GM23338 (cell line): ENCODE measurements at regions not wholly inside any gene's neighbourhood (a gene's known extent, or its start where the extent isn't known, plus 50 kb on each side); places are given as distances from the start of the nearest gene placed in this dataset.
A peak's percentile ranks its signal among the peaks of the same experiment; 100 is the strongest.

Experiments used
- ATAC-seq: fragments of 200-7000 bp; cut with Tn5 transposase; 3 replicates; pipeline ENCODE4 v1.9.1; 2020
- DNase-seq: peaks from one replicate; pipeline ENCODE4 v3.0.0-alpha.2; 2015; ENCODE audit warnings: low spot score
- H2AFZ ChIP-seq: fragments of 200-600 bp; sonication (generic); 2 replicates; pipeline ENCODE4 v1.8.0; 2016; ENCODE audit warnings: antibody characterized with exemption, mild to moderate bottlenecking, moderate library complexity
- H3F3A ChIP-seq: fragments of 200-600 bp; sonication (generic); replicated peaks from 2 replicates; pipeline ENCODE4 v1.8.0; 2017; ENCODE audit warnings: antibody characterized with exemption, mixed run types, low read depth
- H3K27ac ChIP-seq: fragments of 200-600 bp; sonication (generic); 2 replicates; pipeline ENCODE4 v1.6.1; 2016; ENCODE audit warnings: low read depth
- H3K27me3 ChIP-seq: fragments of 200-600 bp; sonication (generic); 2 replicates; pipeline ENCODE4 v1.8.0; 2016; ENCODE audit warnings: mild to moderate bottlenecking, mixed run types, moderate library complexity; ENCODE audit not compliant: insufficient read depth
- H3K36me3 ChIP-seq: fragments of 200-600 bp; sonication (generic); 2 replicates; pipeline ENCODE4 v1.8.0; 2016; ENCODE audit warnings: mild to moderate bottlenecking; ENCODE audit not compliant: insufficient read depth
- H3K4me1 ChIP-seq: fragments of 200-600 bp; sonication (generic); 2 replicates; pipeline ENCODE4 v1.8.0; 2016; ENCODE audit warnings: mild to moderate bottlenecking, moderate library complexity; ENCODE audit not compliant: insufficient read depth
- H3K4me2 ChIP-seq: fragments of 200-600 bp; sonication (generic); 2 replicates; pipeline ENCODE4 v1.7.1; 2017; ENCODE audit warnings: mixed run types
- H3K4me3 ChIP-seq: fragments of 200-600 bp; sonication (generic); 2 replicates; pipeline ENCODE4 v1.6.1; 2016; ENCODE audit warnings: mixed run types
- H3K79me2 ChIP-seq: fragments of 200-600 bp; sonication (generic); replicated peaks from 2 replicates; pipeline ENCODE4 v1.8.0; 2017; ENCODE audit warnings: mild to moderate bottlenecking; ENCODE audit not compliant: insufficient read depth
- H3K9me2 ChIP-seq: fragments of 200-600 bp; sonication (generic); 2 replicates; pipeline ENCODE4 v1.8.0; 2017; ENCODE audit not compliant: insufficient read depth
- H4K20me1 ChIP-seq: fragments of 200-600 bp; sonication (generic); replicated peaks from 2 replicates; pipeline ENCODE4 v1.8.0; 2017; ENCODE audit warnings: mild to moderate bottlenecking; ENCODE audit not compliant: insufficient read depth
- H3K27ac Mint-ChIP-seq: 2 replicates; pipeline ENCODE4 v1.8.0; 2020; ENCODE audit warnings: inconsistent platforms, mild to moderate bottlenecking, moderate library complexity, mixed read lengths
- H3K27me3 Mint-ChIP-seq: 3 replicates; pipeline ENCODE4 v1.8.0; 2022; ENCODE audit warnings: low read depth, mild to moderate bottlenecking, moderate library complexity, mixed read lengths, inconsistent platforms; ENCODE audit not compliant: insufficient read depth, poor library complexity
- H3K36me3 Mint-ChIP-seq: 3 replicates; pipeline ENCODE4 v1.8.0; 2021; ENCODE audit warnings: low read depth, mild to moderate bottlenecking, inconsistent platforms, moderate library complexity, mixed read lengths
- H3K4me1 Mint-ChIP-seq: 3 replicates; pipeline ENCODE4 v1.8.0; 2020; ENCODE audit warnings: mild to moderate bottlenecking, inconsistent platforms, mixed read lengths
- H3K4me3 Mint-ChIP-seq: 3 replicates; pipeline ENCODE4 v1.8.0; 2021; ENCODE audit warnings: moderate library complexity, mild to moderate bottlenecking, inconsistent platforms, mixed read lengths
- H3K9me3 Mint-ChIP-seq: 3 replicates; pipeline ENCODE4 v1.8.0; 2020; ENCODE audit warnings: moderate library complexity, mild to moderate bottlenecking, inconsistent platforms, mixed read lengths
- CREB1 ChIP-seq: fragments of 250-450 bp; sonication (Bioruptor Pico); IDR thresholded peaks from 2 replicates; pipeline ENCODE4 v1.5.0; 2020; ENCODE audit warnings: low read depth, mild to moderate bottlenecking, moderate library complexity
- EZH2 ChIP-seq: fragments of 200-600 bp; sonication (generic); IDR thresholded peaks from one replicate; pipeline ENCODE4 v1.8.0; 2017; ENCODE audit warnings: antibody characterized with exemption, mild to moderate bottlenecking, low read depth; ENCODE audit not compliant: unreplicated experiment
- EZH2phosphoT487 ChIP-seq: fragments of 200-600 bp; sonication (generic); IDR thresholded peaks from one replicate; pipeline ENCODE4 v1.8.1; 2018; ENCODE audit warnings: antibody characterized with exemption; ENCODE audit not compliant: unreplicated experiment
- JUNB ChIP-seq: IDR thresholded peaks from one replicate; pipeline ENCODE4 v1.6.1; 2016; ENCODE audit warnings: antibody characterized with exemption; ENCODE audit not compliant: unreplicated experiment
- NANOG ChIP-seq: IDR thresholded peaks from 2 replicates; pipeline ENCODE4 v1.6.1; 2016; ENCODE audit warnings: antibody characterized with exemption, borderline replicate concordance
- POLR2AphosphoS5 ChIP-seq: IDR thresholded peaks from 2 replicates; pipeline ENCODE4 v1.6.1; 2016; ENCODE audit warnings: antibody characterized with exemption, low read depth
- REST ChIP-seq: IDR thresholded peaks from one replicate; pipeline ENCODE4 v1.6.1; 2018; ENCODE audit warnings: antibody characterized with exemption; ENCODE audit not compliant: unreplicated experiment
- STAT1 ChIP-seq: IDR thresholded peaks from one replicate; pipeline ENCODE4 v1.6.1; 2016; ENCODE audit warnings: antibody characterized with exemption; ENCODE audit not compliant: unreplicated experiment
- ZNF114 ChIP-seq: fragments of 250-450 bp; sonication (Bioruptor Pico); IDR thresholded peaks from 2 replicates; pipeline ENCODE4 v1.5.0; 2020; ENCODE audit warnings: mild to moderate bottlenecking, moderate library complexity
- ZNF331 ChIP-seq: fragments of 250-450 bp; sonication (Bioruptor Pico); IDR thresholded peaks from 2 replicates; pipeline ENCODE4 v1.5.0; 2020; ENCODE audit warnings: low read depth, mild to moderate bottlenecking, moderate library complexity
- TF ChIP-seq, protein P1 (sequence below): IDR thresholded peaks from 2 replicates; pipeline ENCODE4 v1.6.1; 2016; ENCODE audit warnings: antibody characterized with exemption
- TF ChIP-seq, protein P2 (sequence below), 2 experiments: fragments of 200-600 bp in 1 of 2; sonication (generic) in 1 of 2; conservative IDR thresholded peaks; 2 replicates each; pipeline versions ENCODE4 v1.5.1 to v1.6.1; 2016 to 2017; ENCODE audit warnings: antibody characterized with exemption in 2 of 2, low read depth in 2 of 2, mild to moderate bottlenecking in 2 of 2, moderate library complexity in 1 of 2
- TF ChIP-seq, protein P3 (sequence below): fragments of 250-450 bp; sonication (Bioruptor Pico); IDR thresholded peaks from 2 replicates; pipeline ENCODE4 v1.5.0; 2020; ENCODE audit warnings: mild to moderate bottlenecking, moderate library complexity

DNA sequence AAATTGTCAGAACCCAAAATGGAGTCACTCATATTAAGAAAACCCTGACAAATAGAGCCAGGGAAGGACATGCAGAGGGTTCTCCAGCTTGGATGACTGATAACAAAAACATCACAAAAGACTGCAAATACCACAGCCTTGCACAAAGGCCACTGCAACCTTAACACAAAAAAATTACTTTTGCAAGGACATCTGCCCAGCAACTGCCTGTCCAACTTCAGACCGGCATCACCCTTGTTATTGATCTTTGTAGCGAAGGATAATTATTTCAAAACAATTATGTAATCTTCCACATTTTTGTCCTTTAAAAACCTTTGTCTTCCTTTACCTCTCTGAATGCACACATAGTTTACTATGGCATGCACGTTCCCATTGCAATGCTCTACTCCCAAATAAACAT is 100.6 kb upstream of the TBX3 start:
- H3K27ac ChIP-seq = no peak overlapping the region
- H3K36me3 ChIP-seq = no peaks in the 10 kb centered on the region
- ATAC-seq (no peak), DNase-seq (no peak)
- Mint-ChIP-seq H3K36me3 (no peaks in the 10 kb centered on the region), H3K4me1 (peaks cover 8% of the 10 kb centered on the region), H3K9me3 (no peaks in the 10 kb centered on the region; the same call in 2 of the 3 replicates), H3K27ac (no peak overlapping the region; the same call in 1 of the 2 replicates), H3K27me3 (peaks cover 7% of the 10 kb centered on the region), H3K4me3 (no peak overlapping the region)
- H3K27me3 ChIP-seq = no peaks in the 10 kb centered on the region
- H3K4me1 ChIP-seq = no peaks in the 10 kb centered on the region
- no peak overlapping the region for H3K4me3 ChIP-seq
- no peak for TF ChIP-seq ZNF114 (CRISPR knock-in tag)
- no peak for TF ChIP-seq CREB1 (CRISPR knock-in tag)
- TF ChIP-seq, protein P1, sequence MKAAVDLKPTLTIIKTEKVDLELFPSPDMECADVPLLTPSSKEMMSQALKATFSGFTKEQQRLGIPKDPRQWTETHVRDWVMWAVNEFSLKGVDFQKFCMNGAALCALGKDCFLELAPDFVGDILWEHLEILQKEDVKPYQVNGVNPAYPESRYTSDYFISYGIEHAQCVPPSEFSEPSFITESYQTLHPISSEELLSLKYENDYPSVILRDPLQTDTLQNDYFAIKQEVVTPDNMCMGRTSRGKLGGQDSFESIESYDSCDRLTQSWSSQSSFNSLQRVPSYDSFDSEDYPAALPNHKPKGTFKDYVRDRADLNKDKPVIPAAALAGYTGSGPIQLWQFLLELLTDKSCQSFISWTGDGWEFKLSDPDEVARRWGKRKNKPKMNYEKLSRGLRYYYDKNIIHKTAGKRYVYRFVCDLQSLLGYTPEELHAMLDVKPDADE = no peak
- TF ChIP-seq NANOG = no peak
- no peak for TF ChIP-seq ZNF331 (CRISPR knock-in tag)
- TF ChIP-seq, protein P2, sequence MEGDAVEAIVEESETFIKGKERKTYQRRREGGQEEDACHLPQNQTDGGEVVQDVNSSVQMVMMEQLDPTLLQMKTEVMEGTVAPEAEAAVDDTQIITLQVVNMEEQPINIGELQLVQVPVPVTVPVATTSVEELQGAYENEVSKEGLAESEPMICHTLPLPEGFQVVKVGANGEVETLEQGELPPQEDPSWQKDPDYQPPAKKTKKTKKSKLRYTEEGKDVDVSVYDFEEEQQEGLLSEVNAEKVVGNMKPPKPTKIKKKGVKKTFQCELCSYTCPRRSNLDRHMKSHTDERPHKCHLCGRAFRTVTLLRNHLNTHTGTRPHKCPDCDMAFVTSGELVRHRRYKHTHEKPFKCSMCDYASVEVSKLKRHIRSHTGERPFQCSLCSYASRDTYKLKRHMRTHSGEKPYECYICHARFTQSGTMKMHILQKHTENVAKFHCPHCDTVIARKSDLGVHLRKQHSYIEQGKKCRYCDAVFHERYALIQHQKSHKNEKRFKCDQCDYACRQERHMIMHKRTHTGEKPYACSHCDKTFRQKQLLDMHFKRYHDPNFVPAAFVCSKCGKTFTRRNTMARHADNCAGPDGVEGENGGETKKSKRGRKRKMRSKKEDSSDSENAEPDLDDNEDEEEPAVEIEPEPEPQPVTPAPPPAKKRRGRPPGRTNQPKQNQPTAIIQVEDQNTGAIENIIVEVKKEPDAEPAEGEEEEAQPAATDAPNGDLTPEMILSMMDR (conservative IDR thresholded peaks at IDR 0.05; ENCODE audit: low read depth in 2 of 2) = no peak
- no peak for TF ChIP-seq EZH2phosphoT487
- TF ChIP-seq POLR2AphosphoS5 = no peak
- TF ChIP-seq, protein P3, sequence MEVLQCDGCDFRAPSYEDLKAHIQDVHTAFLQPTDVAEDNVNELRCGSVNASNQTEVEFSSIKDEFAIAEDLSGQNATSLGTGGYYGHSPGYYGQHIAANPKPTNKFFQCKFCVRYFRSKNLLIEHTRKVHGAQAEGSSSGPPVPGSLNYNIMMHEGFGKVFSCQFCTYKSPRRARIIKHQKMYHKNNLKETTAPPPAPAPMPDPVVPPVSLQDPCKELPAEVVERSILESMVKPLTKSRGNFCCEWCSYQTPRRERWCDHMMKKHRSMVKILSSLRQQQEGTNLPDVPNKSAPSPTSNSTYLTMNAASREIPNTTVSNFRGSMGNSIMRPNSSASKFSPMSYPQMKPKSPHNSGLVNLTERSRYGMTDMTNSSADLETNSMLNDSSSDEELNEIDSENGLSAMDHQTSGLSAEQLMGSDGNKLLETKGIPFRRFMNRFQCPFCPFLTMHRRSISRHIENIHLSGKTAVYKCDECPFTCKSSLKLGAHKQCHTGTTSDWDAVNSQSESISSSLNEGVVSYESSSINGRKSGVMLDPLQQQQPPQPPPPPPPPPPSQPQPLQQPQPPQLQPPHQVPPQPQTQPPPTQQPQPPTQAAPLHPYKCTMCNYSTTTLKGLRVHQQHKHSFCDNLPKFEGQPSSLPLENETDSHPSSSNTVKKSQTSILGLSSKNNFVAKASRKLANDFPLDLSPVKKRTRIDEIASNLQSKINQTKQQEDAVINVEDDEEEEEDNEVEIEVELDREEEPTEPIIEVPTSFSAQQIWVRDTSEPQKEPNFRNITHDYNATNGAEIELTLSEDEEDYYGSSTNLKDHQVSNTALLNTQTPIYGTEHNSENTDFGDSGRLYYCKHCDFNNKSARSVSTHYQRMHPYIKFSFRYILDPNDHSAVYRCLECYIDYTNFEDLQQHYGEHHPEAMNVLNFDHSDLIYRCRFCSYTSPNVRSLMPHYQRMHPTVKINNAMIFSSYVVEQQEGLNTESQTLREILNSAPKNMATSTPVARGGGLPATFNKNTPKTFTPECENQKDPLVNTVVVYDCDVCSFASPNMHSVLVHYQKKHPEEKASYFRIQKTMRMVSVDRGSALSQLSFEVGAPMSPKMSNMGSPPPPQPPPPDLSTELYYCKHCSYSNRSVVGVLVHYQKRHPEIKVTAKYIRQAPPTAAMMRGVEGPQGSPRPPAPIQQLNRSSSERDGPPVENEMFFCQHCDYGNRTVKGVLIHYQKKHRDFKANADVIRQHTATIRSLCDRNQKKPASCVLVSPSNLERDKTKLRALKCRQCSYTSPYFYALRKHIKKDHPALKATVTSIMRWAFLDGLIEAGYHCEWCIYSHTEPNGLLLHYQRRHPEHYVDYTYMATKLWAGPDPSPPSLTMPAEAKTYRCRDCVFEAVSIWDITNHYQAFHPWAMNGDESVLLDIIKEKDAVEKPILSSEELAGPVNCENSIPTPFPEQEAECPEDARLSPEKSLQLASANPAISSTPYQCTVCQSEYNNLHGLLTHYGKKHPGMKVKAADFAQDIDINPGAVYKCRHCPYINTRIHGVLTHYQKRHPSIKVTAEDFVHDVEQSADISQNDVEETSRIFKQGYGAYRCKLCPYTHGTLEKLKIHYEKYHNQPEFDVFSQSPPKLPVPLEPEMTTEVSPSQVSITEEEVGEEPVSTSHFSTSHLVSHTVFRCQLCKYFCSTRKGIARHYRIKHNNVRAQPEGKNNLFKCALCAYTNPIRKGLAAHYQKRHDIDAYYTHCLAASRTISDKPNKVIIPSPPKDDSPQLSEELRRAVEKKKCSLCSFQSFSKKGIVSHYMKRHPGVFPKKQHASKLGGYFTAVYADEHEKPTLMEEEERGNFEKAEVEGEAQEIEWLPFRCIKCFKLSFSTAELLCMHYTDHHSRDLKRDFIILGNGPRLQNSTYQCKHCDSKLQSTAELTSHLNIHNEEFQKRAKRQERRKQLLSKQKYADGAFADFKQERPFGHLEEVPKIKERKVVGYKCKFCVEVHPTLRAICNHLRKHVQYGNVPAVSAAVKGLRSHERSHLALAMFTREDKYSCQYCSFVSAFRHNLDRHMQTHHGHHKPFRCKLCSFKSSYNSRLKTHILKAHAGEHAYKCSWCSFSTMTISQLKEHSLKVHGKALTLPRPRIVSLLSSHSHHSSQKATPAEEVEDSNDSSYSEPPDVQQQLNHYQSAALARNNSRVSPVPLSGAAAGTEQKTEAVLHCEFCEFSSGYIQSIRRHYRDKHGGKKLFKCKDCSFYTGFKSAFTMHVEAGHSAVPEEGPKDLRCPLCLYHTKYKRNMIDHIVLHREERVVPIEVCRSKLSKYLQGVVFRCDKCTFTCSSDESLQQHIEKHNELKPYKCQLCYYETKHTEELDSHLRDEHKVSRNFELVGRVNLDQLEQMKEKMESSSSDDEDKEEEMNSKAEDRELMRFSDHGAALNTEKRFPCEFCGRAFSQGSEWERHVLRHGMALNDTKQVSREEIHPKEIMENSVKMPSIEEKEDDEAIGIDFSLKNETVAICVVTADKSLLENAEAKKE (CRISPR knock-in tag) = no peak
- no peak for TF ChIP-seq REST
- TF ChIP-seq STAT1 = no peak
- no peak for TF ChIP-seq JUNB
- TF ChIP-seq EZH2 = no peak
- H3F3A ChIP-seq = no peaks in the 10 kb centered on the region
- no peaks in the 10 kb centered on the region for H3K79me2 ChIP-seq
- H3K4me2 ChIP-seq = no peak overlapping the region
- peaks cover 6% of the 10 kb centered on the region; the same call in 1 of the 2 replicates for H3K9me2 ChIP-seq
- H2AFZ ChIP-seq = peak overlapping the region; percentile 35; the same call in 1 of the 2 replicates
- H4K20me1 ChIP-seq = no peaks in the 10 kb centered on the region
